SK-N-MC (cell line): ENCODE measurements at regions not wholly inside any gene's neighbourhood (a gene's known extent, or its start where the extent isn't known, plus 50 kb on each side); places are given as distances from the start of the nearest gene placed in this dataset.

Experiments used
- DNase-seq: peaks from one replicate; pipeline ENCODE4 v3.0.0-alpha.2; 2011; ENCODE audit warnings: low read depth, low spot score
- H3K27ac ChIP-seq: fragments of 200-600 bp; sonication (generic); 2 replicates; pipeline ENCODE4 v1.5.1; 2016; ENCODE audit warnings: mixed run types
- H3K36me3 ChIP-seq: fragments of 200-600 bp; sonication (generic); 2 replicates; pipeline ENCODE4 v1.6.1; 2017; ENCODE audit warnings: antibody characterized with exemption, low read length, mixed read lengths; ENCODE audit not compliant: insufficient read depth
- H3K4me3 ChIP-seq: fragments of 200-600 bp; sonication (generic); 2 replicates; pipeline ENCODE4 v1.5.1; 2016
- H3K9ac ChIP-seq: fragments of 200-600 bp; sonication (generic); 2 replicates; pipeline ENCODE4 v1.8.0; 2017; ENCODE audit warnings: mixed run types, mixed read lengths; ENCODE audit not compliant: insufficient read length
- H3K9me3 ChIP-seq: fragments of 200-600 bp; sonication (generic); 2 replicates; pipeline ENCODE4 v1.6.1; 2017; ENCODE audit warnings: low read depth, mild to moderate bottlenecking, antibody characterized with exemption, low read length, moderate library complexity, mixed read lengths
- EZH2 ChIP-seq: fragments of 200-600 bp; sonication (generic); IDR thresholded peaks from one replicate; pipeline ENCODE4 v1.6.1; 2017; ENCODE audit warnings: antibody characterized with exemption
- FOXP2 ChIP-seq: optimal IDR thresholded peaks from 2 replicates; pipeline ENCODE3; 2011; ENCODE audit warnings: mild to moderate bottlenecking, moderate library complexity; ENCODE audit not compliant: insufficient read depth; ENCODE audit errors: extremely low read length, control extremely low read depth
- POLR2AphosphoS5 ChIP-seq: IDR thresholded peaks from 2 replicates; pipeline ENCODE4 v1.6.1; 2012; ENCODE audit warnings: mild to moderate bottlenecking, low read depth, low read length, borderline replicate concordance

- DNase-seq: no peak
- Histone ChIP-seq H3K9me3 (no peaks in the 10 kb centered on the region), H3K36me3 (no peaks in the 10 kb centered on the region), H3K4me3 (no peak overlapping the region), H3K27ac (no peak overlapping the region), H3K9ac (no peak overlapping the region)
- TF ChIP-seq POLR2AphosphoS5 (no peak), EZH2 (no peak), FOXP2 (no peak)
These were observed 86.6 kb downstream of the RND3 start for GRCh38 chr2:150400849-150401248.

- H3K9ac ChIP-seq: no peak overlapping the region
- no peaks in the 10 kb centered on the region for H3K36me3 ChIP-seq
- no peaks in the 10 kb centered on the region for H3K9me3 ChIP-seq
- TF ChIP-seq POLR2AphosphoS5 (no peak), EZH2 (no peak), FOXP2 (no peak)
- DNase-seq: no peak
- H3K27ac ChIP-seq: no peak overlapping the region
- no peak overlapping the region for H3K4me3 ChIP-seq
These were observed 94.9 kb downstream of the RND3 start for GRCh38 chr2:150392614-150393013.

GRCh38 chr2:150391779-150392178 lies 95.7 kb downstream of the RND3 start:
- Histone ChIP-seq H3K36me3 (no peaks in the 10 kb centered on the region), H3K4me3 (no peak overlapping the region), H3K9me3 (no peaks in the 10 kb centered on the region), H3K9ac (no peak overlapping the region), H3K27ac (no peak overlapping the region)
- no peak for DNase-seq
- TF ChIP-seq EZH2 (no peak), POLR2AphosphoS5 (no peak), FOXP2 (no peak)

DNA sequence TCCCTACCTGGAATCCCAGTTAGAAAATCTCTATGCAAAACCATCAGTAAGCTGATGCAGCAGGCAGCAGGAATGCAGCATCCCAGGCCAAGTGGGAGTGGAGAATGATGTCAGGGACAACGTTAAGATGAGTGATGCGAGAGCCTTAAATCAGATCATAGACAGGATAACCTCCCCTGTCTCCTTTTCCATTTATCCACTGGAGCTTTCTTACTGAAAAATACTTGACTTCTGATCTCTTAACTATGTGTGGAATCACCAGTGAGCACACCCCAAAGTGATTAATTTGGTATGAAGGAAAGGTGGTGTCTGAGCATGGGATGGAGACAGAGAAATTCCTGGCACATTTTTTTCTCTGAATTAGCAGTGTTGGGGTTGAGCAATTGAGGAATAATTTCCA lies 98.0 kb downstream of the RND3 start:
- H3K9me3 ChIP-seq: peaks cover 3% of the 10 kb centered on the region; the same call in 1 of the 2 replicates
- no peak overlapping the region for H3K4me3 ChIP-seq
- H3K27ac ChIP-seq: no peak overlapping the region
- no peak for DNase-seq
- TF ChIP-seq EZH2: no peak
- no peak for TF ChIP-seq FOXP2
- TF ChIP-seq POLR2AphosphoS5: no peak
- H3K36me3 ChIP-seq: no peaks in the 10 kb centered on the region
- H3K9ac ChIP-seq: no peak overlapping the region

GRCh38 chr2:150388289-150388625 lies 99.2 kb downstream of the RND3 start:
- H3K9ac ChIP-seq: no peak overlapping the region
- H3K36me3 ChIP-seq: no peaks in the 10 kb centered on the region
- no peak overlapping the region for H3K27ac ChIP-seq
- TF ChIP-seq FOXP2 (no peak), EZH2 (no peak), POLR2AphosphoS5 (no peak)
- DNase-seq: peak; percentile 37
- H3K4me3 ChIP-seq: peak overlapping the region; percentile 23; the same call in 1 of the 2 replicates
- H3K9me3 ChIP-seq: peaks cover 3% of the 10 kb centered on the region; the same call in 1 of the 2 replicates

GRCh38 chr2:150387586-150388288 lies 99.7 kb downstream of the RND3 start:
- Histone ChIP-seq H3K36me3 (no peaks in the 10 kb centered on the region), H3K4me3 (peak overlapping the region; percentile 23; the same call in 1 of the 2 replicates), H3K9me3 (peaks cover 3% of the 10 kb centered on the region; the same call in 1 of the 2 replicates), H3K9ac (no peak overlapping the region), H3K27ac (no peak overlapping the region)
- TF ChIP-seq POLR2AphosphoS5 (no peak), FOXP2 (no peak), EZH2 (no peak)
- DNase-seq: no peak

DNA sequence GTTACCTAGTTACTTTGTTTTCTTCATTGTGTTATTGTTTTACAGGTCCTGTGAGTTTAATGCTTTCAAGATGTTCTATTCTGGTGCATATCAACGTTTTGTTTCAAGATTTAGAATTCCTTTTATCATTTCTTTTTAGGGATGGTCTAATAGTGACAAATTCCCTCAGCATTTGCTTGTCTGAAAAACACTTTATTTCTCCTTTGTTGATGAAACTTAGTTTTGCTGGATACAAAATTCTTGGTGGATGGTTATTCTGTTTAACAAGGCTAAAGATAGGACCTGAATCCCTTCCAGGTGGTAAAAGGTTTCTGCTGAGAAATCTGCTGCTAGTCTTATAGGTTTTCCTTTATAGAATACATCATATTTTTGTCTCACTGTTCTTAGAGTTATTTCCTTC lies 102.3 kb downstream of the RND3 start:
- H3K9me3 ChIP-seq: peaks cover 3% of the 10 kb centered on the region; the same call in 1 of the 2 replicates
- no peak overlapping the region for H3K4me3 ChIP-seq
- TF ChIP-seq FOXP2: no peak
- no peak for TF ChIP-seq EZH2
- no peak for TF ChIP-seq POLR2AphosphoS5
- H3K36me3 ChIP-seq: no peaks in the 10 kb centered on the region
- H3K9ac ChIP-seq: no peak overlapping the region
- no peak overlapping the region for H3K27ac ChIP-seq
- no peak for DNase-seq

DNA sequence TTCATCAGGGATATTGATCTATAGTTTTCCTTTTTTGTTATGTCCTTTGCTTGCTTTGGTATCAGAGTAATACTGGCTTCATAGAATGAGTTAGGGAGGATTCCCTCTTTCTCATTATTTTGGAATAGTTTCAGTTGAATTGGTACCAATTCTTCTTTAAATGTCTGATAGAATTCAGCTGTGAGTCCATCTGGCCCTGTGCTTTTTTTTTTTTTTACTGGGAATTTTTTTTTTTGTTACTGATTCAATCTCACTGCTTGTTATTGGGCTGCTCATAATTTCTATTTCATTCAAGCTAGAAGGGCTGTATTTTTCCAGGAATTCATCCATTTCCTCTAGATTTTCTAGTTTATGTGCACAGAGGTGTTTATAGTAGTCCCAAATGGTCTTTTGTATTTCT lies 103.9 kb downstream of the RND3 start:
- Histone ChIP-seq H3K27ac (no peak overlapping the region), H3K36me3 (no peaks in the 10 kb centered on the region), H3K4me3 (no peak overlapping the region), H3K9me3 (peaks cover 3% of the 10 kb centered on the region; the same call in 1 of the 2 replicates), H3K9ac (no peak overlapping the region)
- TF ChIP-seq FOXP2 (no peak), EZH2 (no peak), POLR2AphosphoS5 (no peak)
- no peak for DNase-seq

GRCh38 chr2:150379166-150379565 lies 108.3 kb downstream of the RND3 start:
- Histone ChIP-seq H3K27ac (no peak overlapping the region), H3K9me3 (no peaks in the 10 kb centered on the region), H3K4me3 (no peak overlapping the region), H3K9ac (no peak overlapping the region), H3K36me3 (no peaks in the 10 kb centered on the region)
- no peak for TF ChIP-seq POLR2AphosphoS5
- no peak for TF ChIP-seq FOXP2
- no peak for TF ChIP-seq EZH2
- no peak for DNase-seq
